ENCODE measurements at regions not wholly inside any gene's neighbourhood (a gene's known extent, or its start where the extent isn't known, plus 50 kb on each side); places are given as distances from the start of the nearest gene placed in this dataset.

- DNase-seq = no peak
- Histone ChIP-seq H3K4me1 (ENCODE audit: control extremely low read depth in 1 of 4, control insufficient read depth in 4 of 4, insufficient read depth in 4 of 4, low read length in 3 of 4) (no peaks in the 10 kb centered on the region), H3K9me3 (ENCODE audit: control extremely low read depth in 1 of 5, control insufficient read depth in 4 of 5, insufficient read depth in 2 of 5, low read depth in 1 of 5, low read length in 4 of 5) (no peaks in the 10 kb centered on the region), H3K27me3 (replicated peaks in 2 of 5; ENCODE audit: control insufficient read depth in 4 of 5, insufficient read depth in 5 of 5, low read length in 4 of 5) (no peaks in the 10 kb centered on the region), H3K4me3 (ENCODE audit: control insufficient read depth in 1 of 7, extremely low read depth in 1 of 7, insufficient read depth in 4 of 7, low read depth in 2 of 7, low read length in 6 of 7) (no peak overlapping the region), H3K27ac (ENCODE audit: insufficient read depth in 1 of 2, low read depth in 1 of 2, low read length in 2 of 2, poor library complexity in 1 of 2, severe bottlenecking in 2 of 2) (no peak overlapping the region), H3K36me3 (ENCODE audit: control insufficient read depth in 4 of 4, insufficient read depth in 4 of 4, low read length in 3 of 4) (no peaks in the 10 kb centered on the region)
- no CpG with 5 or more reads among the region's 1 CpG for WGBS (ENCODE audit: insufficient coverage)
- ChIA-PET CTCF (no interaction called here), POLR2A (no interaction called here)
These were observed 288.3 kb upstream of the ANO3 start for GRCh38 chr11:26043665-26044064.

- Histone ChIP-seq H3K27ac (ENCODE audit: insufficient read depth in 1 of 2, low read depth in 1 of 2, low read length in 2 of 2, poor library complexity in 1 of 2, severe bottlenecking in 2 of 2) (no peak overlapping the region), H3K36me3 (ENCODE audit: control insufficient read depth in 4 of 4, insufficient read depth in 4 of 4, low read length in 3 of 4) (no peaks in the 10 kb centered on the region), H3K27me3 (replicated peaks in 2 of 5; ENCODE audit: control insufficient read depth in 4 of 5, insufficient read depth in 5 of 5, low read length in 4 of 5) (no peaks in the 10 kb centered on the region), H3K4me1 (ENCODE audit: control extremely low read depth in 1 of 4, control insufficient read depth in 4 of 4, insufficient read depth in 4 of 4, low read length in 3 of 4) (no peaks in the 10 kb centered on the region), H3K9me3 (ENCODE audit: control extremely low read depth in 1 of 5, control insufficient read depth in 4 of 5, insufficient read depth in 2 of 5, low read depth in 1 of 5, low read length in 4 of 5) (no peaks in the 10 kb centered on the region), H3K4me3 (ENCODE audit: control insufficient read depth in 1 of 7, extremely low read depth in 1 of 7, insufficient read depth in 4 of 7, low read depth in 2 of 7, low read length in 6 of 7) (no peak overlapping the region)
- ChIA-PET CTCF (no interaction called here), POLR2A (no interaction called here)
- DNase-seq = no peak
- WGBS (ENCODE audit: insufficient coverage) = no CpG with 5 or more reads among the region's 1 CpG
These were observed 287.5 kb upstream of the ANO3 start for GRCh38 chr11:26044389-26044788.

DNA sequence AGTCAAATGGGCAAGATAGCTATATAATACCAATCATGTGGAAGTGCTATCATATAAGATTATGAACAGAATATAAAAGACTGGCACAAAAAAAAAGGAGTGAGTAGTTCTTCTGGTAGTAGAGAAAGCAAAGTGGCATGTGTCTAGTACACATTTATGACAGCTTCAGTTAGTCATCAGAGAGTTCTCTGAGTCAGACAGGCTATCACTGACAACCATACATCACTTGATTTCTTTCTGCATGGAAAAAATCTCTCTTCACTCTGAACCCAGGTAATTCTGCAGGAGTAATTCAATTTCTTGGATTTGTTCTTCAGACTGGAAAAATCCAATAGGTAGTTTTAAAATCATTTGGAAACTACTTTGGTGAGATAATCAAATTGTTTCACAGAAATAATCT lies 286.8 kb upstream of the ANO3 start:
- CTCF ChIA-PET = no interaction called here
- Histone ChIP-seq H3K27ac (ENCODE audit: insufficient read depth in 1 of 2, low read depth in 1 of 2, low read length in 2 of 2, poor library complexity in 1 of 2, severe bottlenecking in 2 of 2) (no peak overlapping the region), H3K9me3 (ENCODE audit: control extremely low read depth in 1 of 5, control insufficient read depth in 4 of 5, insufficient read depth in 2 of 5, low read depth in 1 of 5, low read length in 4 of 5) (no peaks in the 10 kb centered on the region), H3K36me3 (ENCODE audit: control insufficient read depth in 4 of 4, insufficient read depth in 4 of 4, low read length in 3 of 4) (no peaks in the 10 kb centered on the region), H3K4me3 (ENCODE audit: control insufficient read depth in 1 of 7, extremely low read depth in 1 of 7, insufficient read depth in 4 of 7, low read depth in 2 of 7, low read length in 6 of 7) (no peak overlapping the region), H3K27me3 (replicated peaks in 2 of 5; ENCODE audit: control insufficient read depth in 4 of 5, insufficient read depth in 5 of 5, low read length in 4 of 5) (no peaks in the 10 kb centered on the region), H3K4me1 (ENCODE audit: control extremely low read depth in 1 of 4, control insufficient read depth in 4 of 4, insufficient read depth in 4 of 4, low read length in 3 of 4) (no peaks in the 10 kb centered on the region)
- POLR2A ChIA-PET = no interaction called here
- DNase-seq = no peak

DNA sequence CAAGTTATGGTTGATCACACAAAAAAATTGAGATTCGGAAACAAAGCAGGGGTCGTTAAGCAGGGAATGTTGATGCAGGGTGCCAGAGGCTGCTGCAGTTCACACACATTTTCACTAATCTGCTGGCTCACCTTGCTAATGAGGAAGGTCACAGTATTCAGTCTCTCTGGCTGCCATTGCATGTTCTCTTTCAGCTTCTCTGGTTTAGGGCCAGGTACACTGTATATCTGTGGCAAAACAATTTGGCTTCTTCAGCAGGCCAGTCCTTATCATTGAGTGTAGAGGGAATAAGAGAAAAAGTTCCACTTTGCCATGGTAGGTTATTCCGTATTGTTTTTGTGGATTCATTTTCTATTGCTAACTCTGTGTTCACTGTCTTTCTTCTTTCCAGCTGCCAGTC lies 283.7 kb upstream of the ANO3 start:
- Histone ChIP-seq H3K9me3 (ENCODE audit: control extremely low read depth in 1 of 5, control insufficient read depth in 4 of 5, insufficient read depth in 2 of 5, low read depth in 1 of 5, low read length in 4 of 5) (no peaks in the 10 kb centered on the region), H3K36me3 (ENCODE audit: control insufficient read depth in 4 of 4, insufficient read depth in 4 of 4, low read length in 3 of 4) (no peaks in the 10 kb centered on the region), H3K27me3 (replicated peaks in 2 of 5; ENCODE audit: control insufficient read depth in 4 of 5, insufficient read depth in 5 of 5, low read length in 4 of 5) (no peaks in the 10 kb centered on the region), H3K4me3 (ENCODE audit: control insufficient read depth in 1 of 7, extremely low read depth in 1 of 7, insufficient read depth in 4 of 7, low read depth in 2 of 7, low read length in 6 of 7) (no peak overlapping the region), H3K4me1 (ENCODE audit: control extremely low read depth in 1 of 4, control insufficient read depth in 4 of 4, insufficient read depth in 4 of 4, low read length in 3 of 4) (no peaks in the 10 kb centered on the region), H3K27ac (ENCODE audit: insufficient read depth in 1 of 2, low read depth in 1 of 2, low read length in 2 of 2, poor library complexity in 1 of 2, severe bottlenecking in 2 of 2) (no peak overlapping the region)
- WGBS (ENCODE audit: insufficient coverage) = 88% methylated on average over 2 of the region's 3 CpGs
- CTCF ChIA-PET = no interaction called here
- no peak for DNase-seq
- POLR2A ChIA-PET = interaction anchor here (0.7 kb wide), 1 partner anchor 13 kb away, joined by 3 read pairs; no protein-coding TSS in a partner anchor

DNA sequence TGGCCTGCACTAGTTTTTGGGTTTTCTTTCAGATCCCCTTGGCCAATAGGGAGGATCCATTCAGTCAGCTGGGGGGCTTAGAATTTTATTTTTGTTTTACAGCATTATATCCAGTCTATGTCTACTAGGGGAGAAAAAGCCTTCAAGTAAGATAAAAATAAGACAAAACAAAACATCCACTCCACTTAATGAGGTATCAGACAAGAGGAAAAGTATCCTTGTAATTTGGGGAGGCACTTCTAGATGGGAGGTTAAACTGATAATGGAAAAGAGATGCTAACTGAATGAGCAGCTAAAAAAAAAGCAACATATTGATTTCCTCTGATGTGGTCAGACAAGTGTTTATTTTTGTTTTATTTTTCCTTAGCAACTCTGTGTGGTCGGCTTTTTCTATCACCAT lies 278.0 kb upstream of the ANO3 start:
- Histone ChIP-seq H3K4me1 (ENCODE audit: control extremely low read depth in 1 of 4, control insufficient read depth in 4 of 4, insufficient read depth in 4 of 4, low read length in 3 of 4) (no peaks in the 10 kb centered on the region), H3K4me3 (ENCODE audit: control insufficient read depth in 1 of 7, extremely low read depth in 1 of 7, insufficient read depth in 4 of 7, low read depth in 2 of 7, low read length in 6 of 7) (no peak overlapping the region), H3K36me3 (ENCODE audit: control insufficient read depth in 4 of 4, insufficient read depth in 4 of 4, low read length in 3 of 4) (no peaks in the 10 kb centered on the region), H3K27me3 (replicated peaks in 2 of 5; ENCODE audit: control insufficient read depth in 4 of 5, insufficient read depth in 5 of 5, low read length in 4 of 5) (no peaks in the 10 kb centered on the region), H3K9me3 (ENCODE audit: control extremely low read depth in 1 of 5, control insufficient read depth in 4 of 5, insufficient read depth in 2 of 5, low read depth in 1 of 5, low read length in 4 of 5) (no peaks in the 10 kb centered on the region), H3K27ac (ENCODE audit: insufficient read depth in 1 of 2, low read depth in 1 of 2, low read length in 2 of 2, poor library complexity in 1 of 2, severe bottlenecking in 2 of 2) (no peak overlapping the region)
- ChIA-PET CTCF (no interaction called here), POLR2A (no interaction called here)
- no CpG with 5 or more reads among the region's 1 CpG for WGBS (ENCODE audit: insufficient coverage)
- DNase-seq = no peak

DNA sequence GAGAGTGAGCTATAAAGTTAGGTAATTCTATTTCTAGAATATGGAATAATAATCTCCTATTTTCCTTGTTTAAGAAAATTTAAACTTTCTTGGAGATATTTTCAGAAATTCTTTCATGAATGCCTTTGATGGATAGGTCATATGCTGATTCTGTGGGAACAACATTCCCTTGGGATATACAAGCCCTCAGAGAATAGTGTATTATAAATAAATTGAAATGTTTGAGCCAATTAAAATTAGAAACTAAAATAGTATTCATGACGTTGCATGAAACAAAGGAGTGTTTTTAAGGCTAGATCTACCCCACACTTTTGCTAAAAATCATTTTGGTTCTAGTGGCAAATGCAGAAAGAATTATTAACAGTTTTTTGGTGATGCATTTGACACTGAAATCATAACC lies 269.3 kb upstream of the ANO3 start:
- Histone ChIP-seq H3K27ac (ENCODE audit: insufficient read depth in 1 of 2, low read depth in 1 of 2, low read length in 2 of 2, poor library complexity in 1 of 2, severe bottlenecking in 2 of 2) (no peak overlapping the region), H3K27me3 (replicated peaks in 2 of 5; ENCODE audit: control insufficient read depth in 4 of 5, insufficient read depth in 5 of 5, low read length in 4 of 5) (no peaks in the 10 kb centered on the region), H3K36me3 (ENCODE audit: control insufficient read depth in 4 of 4, insufficient read depth in 4 of 4, low read length in 3 of 4) (no peaks in the 10 kb centered on the region), H3K4me1 (ENCODE audit: control extremely low read depth in 1 of 4, control insufficient read depth in 4 of 4, insufficient read depth in 4 of 4, low read length in 3 of 4) (peaks cover 0 to 9% (median 0%) of the 10 kb centered on the region in 4 experiments), H3K4me3 (ENCODE audit: control insufficient read depth in 1 of 7, extremely low read depth in 1 of 7, insufficient read depth in 4 of 7, low read depth in 2 of 7, low read length in 6 of 7) (no peak overlapping the region), H3K9me3 (ENCODE audit: control extremely low read depth in 1 of 5, control insufficient read depth in 4 of 5, insufficient read depth in 2 of 5, low read depth in 1 of 5, low read length in 4 of 5) (no peaks in the 10 kb centered on the region)
- no peak for DNase-seq
- WGBS (ENCODE audit: insufficient coverage) = no CpG with 5 or more reads among the region's 1 CpG
- POLR2A ChIA-PET = no interaction called here
- CTCF ChIA-PET = no interaction called here

DNA sequence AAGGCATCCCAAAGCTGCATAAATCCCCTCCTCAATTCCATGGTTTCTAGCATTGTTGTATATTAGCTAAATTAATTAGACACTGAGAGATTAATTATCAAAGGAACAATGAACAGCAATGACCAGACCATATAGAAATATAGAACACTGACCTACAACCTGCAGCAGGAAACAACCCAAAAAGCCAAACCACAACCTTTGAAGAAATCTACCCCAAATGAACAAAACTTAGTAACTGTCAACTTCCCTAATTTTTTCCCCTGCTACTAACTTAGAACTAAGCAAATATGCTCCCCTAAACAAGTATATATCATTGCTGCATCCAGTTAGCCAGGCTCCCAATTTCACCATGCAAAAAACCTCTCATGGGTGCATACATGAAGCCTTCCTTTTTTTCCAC lies 268.0 kb upstream of the ANO3 start:
- H3K36me3 ChIP-seq (ENCODE audit: control insufficient read depth in 4 of 4, insufficient read depth in 4 of 4, low read length in 3 of 4) = no peaks in the 10 kb centered on the region
- ChIA-PET POLR2A (no interaction called here), CTCF (no interaction called here)
- no peaks in the 10 kb centered on the region for H3K27me3 ChIP-seq (replicated peaks in 2 of 5; ENCODE audit: control insufficient read depth in 4 of 5, insufficient read depth in 5 of 5, low read length in 4 of 5)
- peaks cover 0 to 9% (median 0%) of the 10 kb centered on the region in 4 experiments for H3K4me1 ChIP-seq (ENCODE audit: control extremely low read depth in 1 of 4, control insufficient read depth in 4 of 4, insufficient read depth in 4 of 4, low read length in 3 of 4)
- H3K27ac ChIP-seq (ENCODE audit: insufficient read depth in 1 of 2, low read depth in 1 of 2, low read length in 2 of 2, poor library complexity in 1 of 2, severe bottlenecking in 2 of 2) = no peak overlapping the region
- no peak for DNase-seq
- no peaks in the 10 kb centered on the region for H3K9me3 ChIP-seq (ENCODE audit: control extremely low read depth in 1 of 5, control insufficient read depth in 4 of 5, insufficient read depth in 2 of 5, low read depth in 1 of 5, low read length in 4 of 5)
- no peak overlapping the region for H3K4me3 ChIP-seq (ENCODE audit: control insufficient read depth in 1 of 7, extremely low read depth in 1 of 7, insufficient read depth in 4 of 7, low read depth in 2 of 7, low read length in 6 of 7)

DNA sequence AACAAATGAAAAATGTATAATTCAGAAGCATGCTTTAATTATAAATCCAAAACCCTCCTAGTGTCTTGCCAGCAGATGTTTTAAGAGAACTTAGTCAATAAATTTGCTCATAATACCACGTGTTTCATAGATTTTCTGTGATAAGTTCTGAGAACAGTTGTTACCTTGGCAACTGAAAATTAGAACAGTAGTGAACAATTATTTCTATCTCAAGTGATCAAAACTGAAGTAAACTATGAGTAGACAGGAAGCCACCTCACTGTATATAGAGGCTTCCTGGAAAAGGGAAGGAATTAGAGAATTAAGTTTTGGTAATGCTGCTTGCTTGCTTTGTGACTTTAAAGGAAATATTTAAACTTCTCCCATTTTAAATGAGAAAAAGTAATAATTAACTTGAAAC lies 266.0 kb upstream of the ANO3 start:
- ChIA-PET POLR2A (no interaction called here), CTCF (no interaction called here)
- Histone ChIP-seq H3K4me3 (ENCODE audit: control insufficient read depth in 1 of 7, extremely low read depth in 1 of 7, insufficient read depth in 4 of 7, low read depth in 2 of 7, low read length in 6 of 7) (no peak overlapping the region), H3K9me3 (ENCODE audit: control extremely low read depth in 1 of 5, control insufficient read depth in 4 of 5, insufficient read depth in 2 of 5, low read depth in 1 of 5, low read length in 4 of 5) (no peaks in the 10 kb centered on the region), H3K4me1 (ENCODE audit: control extremely low read depth in 1 of 4, control insufficient read depth in 4 of 4, insufficient read depth in 4 of 4, low read length in 3 of 4) (peaks cover 0 to 9% (median 0%) of the 10 kb centered on the region in 4 experiments), H3K27me3 (replicated peaks in 2 of 5; ENCODE audit: control insufficient read depth in 4 of 5, insufficient read depth in 5 of 5, low read length in 4 of 5) (no peaks in the 10 kb centered on the region), H3K36me3 (ENCODE audit: control insufficient read depth in 4 of 4, insufficient read depth in 4 of 4, low read length in 3 of 4) (no peaks in the 10 kb centered on the region), H3K27ac (ENCODE audit: insufficient read depth in 1 of 2, low read depth in 1 of 2, low read length in 2 of 2, poor library complexity in 1 of 2, severe bottlenecking in 2 of 2) (no peak overlapping the region)
- no CpG with 5 or more reads among the region's 1 CpG for WGBS (ENCODE audit: insufficient coverage)
- no peak for DNase-seq
